ENCODE measurements at regions not wholly inside any gene's neighbourhood (a gene's known extent, or its start where the extent isn't known, plus 50 kb on each side); places are given as distances from the start of the nearest gene placed in this dataset.
"Not testable (repeated sequence)": the region's sequence is repeated elsewhere in the genome, so short reads cannot be mapped to it uniquely, and the experiment has no call there.

DNA sequence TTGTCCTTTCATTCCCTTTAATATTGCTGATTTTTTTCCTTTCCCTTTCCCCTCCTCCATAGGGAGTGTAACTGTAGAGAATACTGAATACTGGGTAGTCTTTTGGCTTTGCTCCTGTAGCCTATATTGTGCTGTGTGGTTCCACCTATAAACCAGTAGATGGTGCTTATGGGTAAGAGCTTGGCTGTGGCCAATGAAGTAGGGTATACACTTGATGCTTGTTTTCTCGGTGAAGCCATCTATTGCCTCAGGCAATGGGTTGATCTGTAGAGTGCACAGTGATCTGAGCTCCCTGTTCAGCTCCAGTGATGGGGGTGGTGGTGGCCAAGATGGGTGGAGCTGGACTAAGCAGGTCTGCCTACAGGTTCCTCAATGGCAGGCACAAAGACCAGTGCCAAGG lies 203.3 kb upstream of the IMPG1 start:
- no peak for DNase-seq

DNA sequence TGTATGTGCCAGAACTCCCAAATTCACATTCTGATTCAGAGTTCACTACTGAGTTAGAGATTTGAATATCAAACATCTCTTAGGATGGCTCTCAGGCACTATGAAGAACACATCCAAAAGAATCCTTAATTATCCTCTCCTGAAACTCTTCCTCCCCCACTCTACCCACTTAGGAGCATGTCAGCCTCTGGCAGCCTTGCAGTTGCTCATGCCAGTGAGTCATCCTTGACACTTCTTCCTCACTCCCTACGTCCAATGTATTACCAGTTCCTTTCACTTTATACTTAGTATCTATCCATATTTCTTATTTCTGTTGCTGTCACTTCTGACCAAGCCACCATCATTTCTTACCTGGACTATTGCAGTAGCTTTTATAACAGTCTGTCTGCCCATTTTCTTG lies 192.0 kb upstream of the IMPG1 start:
- no peak for DNase-seq

DNA sequence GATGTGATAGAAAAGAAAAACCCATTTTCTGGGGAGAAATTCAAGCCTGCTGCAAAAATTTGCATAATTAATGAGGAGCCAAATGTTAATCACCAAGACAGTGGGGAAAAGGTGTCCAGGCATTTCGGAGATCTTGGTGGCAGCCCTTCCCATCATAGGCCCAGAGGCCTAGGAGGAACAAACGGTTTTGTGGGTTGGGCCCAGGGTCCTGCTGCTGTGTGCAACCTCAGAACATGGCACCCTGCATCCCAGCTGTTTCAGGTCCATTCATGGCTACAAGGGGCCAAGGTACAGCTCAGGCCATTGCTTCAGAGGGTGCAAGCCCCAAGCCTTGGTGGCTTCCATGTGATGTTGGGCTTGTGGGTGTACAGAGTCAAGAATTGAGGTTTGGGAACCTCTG lies 189.8 kb upstream of the IMPG1 start:
- no peak for DNase-seq

DNA sequence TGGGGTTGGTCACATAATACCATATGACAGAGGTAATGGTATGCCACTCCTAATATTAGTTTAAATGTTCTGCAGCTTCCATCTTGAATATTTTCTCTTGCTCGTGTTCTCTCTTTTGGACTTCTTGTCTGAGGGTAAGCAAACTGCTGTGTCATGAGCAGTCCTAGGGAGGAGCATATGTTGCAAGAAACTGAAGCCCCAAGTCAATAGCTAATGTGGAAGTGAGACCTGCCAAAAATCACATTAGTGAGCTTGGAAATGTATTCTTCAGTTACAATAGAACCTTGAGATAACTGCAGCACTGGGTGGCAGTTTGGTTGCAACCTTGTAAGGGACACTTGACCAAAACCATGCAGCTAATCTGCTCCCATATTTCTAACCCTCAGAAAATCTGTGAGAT lies 178.2 kb upstream of the IMPG1 start:
- DNase-seq, result no peak

DNA sequence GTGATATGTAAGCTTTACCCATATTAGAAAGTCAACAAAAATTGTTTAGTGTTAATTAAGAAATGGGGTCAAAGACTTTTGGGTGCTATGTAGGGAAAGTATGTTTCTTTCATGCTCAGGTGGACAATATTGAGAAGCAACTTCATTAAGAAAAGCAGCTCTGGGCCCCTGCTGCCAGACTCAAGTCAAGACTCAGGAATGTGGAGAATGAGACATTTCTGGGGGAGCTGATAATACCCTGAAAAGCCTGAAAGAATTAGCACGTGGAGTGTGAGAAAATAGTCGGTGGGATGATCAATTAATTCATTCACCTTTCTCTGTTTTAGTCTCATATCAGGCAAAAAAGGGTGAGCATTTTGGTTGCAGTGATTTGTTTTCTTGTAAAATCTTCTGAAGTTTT lies 175.1 kb upstream of the IMPG1 start:
- DNase-seq, result no peak

DNA sequence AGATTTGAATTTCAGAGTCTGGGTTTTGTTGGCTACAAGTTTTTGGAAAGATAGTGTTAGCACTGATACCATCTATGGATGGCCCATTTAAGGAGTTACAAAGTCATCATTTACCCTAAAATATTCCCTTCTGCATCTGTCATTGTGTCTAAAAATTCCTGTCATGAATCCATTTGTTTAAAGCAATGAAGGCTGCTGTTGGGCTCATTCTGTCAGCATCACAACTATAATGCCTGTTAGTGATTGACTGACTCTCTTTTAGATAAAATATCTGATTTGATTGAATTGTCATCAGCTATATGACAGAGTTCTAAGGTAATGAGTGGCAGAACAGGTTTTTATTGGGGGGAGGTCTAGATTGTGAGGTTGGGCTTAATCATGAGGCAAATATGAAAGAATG lies 167.6 kb upstream of the IMPG1 start:
- no peak for DNase-seq

DNA sequence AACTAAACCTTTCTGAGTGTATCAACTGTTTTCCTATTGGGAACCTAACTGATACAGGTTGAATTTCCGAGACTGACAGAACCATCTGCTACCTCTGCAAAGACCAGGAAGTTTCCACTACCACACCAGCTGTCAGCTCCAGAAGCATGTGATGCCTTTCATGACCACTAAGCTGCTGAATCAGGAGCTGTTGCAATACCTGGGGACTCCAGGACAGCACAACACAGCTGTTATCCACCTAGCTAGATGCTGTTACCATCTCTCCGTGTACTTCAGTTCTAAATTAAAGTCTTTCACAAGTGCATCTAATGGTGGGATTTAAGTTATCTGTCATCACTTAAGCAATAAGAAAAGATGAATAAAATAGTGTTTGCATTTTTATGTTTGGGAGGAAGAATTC lies 158.2 kb upstream of the IMPG1 start:
- no peak for DNase-seq

DNA sequence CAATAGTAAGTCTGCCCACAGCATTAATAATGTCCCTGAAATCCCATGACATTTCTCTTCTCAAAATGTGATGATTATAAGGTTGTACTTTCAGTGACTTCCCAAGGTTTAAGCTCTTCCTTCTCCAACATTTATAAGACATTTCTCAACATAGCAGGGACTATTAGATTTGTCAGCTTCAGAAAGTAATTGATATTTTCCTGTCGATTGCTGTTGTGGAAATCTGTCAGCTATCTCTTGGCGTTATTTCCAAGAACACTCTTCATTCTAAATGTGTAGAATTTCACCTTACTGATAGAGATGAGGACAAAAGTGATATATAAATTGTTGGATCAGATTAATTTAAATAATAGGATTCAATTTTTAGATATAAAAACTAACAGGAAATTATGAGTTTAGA lies 149.7 kb upstream of the IMPG1 start:
- DNase-seq, result no peak

DNA sequence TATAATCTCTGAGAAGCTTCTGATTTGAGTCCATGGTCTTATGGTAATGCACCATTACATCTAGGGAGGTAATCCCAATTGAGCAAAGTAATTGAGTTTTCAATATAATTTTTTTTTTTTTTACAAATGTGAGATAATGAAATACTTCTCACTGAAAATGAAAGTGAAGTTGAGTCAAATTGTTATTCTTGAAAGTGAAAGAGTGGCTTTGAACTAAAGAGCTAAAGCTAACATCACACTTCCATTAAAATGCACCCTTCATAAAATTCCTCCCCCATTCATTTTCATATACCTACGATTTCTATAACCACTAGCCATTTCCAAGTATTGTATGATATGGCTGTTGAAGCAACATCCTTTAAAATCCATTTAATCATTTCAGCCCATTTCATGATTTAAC lies 149.1 kb upstream of the IMPG1 start:
- DNase-seq, result no peak

DNA sequence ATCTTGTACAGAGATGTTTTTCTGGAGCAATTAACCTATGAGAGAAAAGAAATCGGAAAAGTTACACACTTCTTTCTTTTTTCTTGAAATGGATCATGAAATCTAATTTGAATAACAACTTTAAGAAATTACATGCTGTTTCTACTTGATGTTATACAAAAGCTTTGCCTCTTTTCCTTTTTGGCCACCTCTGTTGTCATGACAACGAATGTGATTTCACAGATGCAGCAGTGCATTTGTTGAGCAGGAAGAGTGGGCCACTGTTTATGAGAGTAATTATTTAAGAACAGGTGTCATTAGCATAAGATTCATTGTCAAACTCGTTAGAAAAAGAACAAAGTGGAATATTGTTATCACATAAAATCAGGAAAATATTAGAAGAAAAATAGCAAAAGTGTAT lies 148.3 kb upstream of the IMPG1 start:
- DNase-seq, result peak; percentile 43

DNA sequence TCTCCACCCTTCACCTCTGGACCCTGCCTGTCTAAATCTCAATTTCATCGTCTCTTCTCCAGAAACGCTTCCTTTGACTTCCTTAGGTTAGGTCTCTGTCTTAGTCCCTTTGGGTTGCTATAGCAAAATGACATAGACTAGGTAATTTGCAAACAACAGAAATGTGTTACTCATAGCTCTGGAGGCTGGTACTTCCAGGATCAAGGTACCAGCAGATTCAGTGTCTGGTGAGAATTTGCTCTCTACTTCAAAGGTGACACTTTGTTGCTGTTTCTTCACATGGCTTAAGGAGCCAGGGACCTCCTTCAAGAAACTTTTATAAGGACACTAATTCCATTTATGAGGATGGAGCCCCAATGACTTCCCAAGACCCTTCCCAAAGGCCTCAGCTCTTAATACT lies 145.1 kb upstream of the IMPG1 start:
- no peak for DNase-seq

DNA sequence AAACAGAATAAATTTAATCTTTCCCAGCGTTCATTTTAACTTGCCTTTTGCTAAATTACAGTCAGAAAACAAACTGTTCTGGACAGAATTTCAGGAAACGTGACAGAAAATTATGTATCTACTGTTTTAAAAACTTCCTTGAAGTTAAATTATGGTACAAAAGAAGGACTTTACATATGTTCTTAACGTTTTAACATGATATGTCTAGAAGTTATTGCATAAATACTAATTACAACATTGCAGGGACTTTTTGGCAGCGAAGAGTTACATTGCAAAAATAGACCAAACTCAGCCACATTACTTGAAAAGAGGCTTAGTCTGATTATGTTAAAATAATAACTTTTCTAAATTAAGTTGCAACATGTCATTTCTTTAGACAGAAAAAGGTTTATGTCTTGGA lies 142.1 kb upstream of the IMPG1 start:
- DNase-seq, result no peak

DNA sequence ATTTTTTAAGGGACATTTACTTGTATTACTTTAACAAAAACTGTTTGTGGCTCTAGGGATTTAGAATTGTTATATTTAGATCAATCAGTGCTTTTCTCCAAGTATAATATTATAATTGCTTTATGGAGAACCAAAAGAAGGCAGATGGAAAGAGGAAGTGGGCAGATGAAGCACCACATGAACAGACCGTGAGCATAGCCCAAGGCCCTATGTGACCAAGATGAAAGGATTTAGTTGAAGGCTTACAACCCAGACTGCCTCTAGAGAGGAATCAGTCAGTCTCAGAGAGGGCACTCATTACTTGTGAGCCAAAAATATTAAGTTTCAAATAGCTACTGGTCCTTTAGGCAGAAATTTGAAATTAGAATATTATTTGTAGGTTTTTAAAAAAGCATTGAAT lies 102.3 kb upstream of the IMPG1 start:
- no peak for DNase-seq

DNA sequence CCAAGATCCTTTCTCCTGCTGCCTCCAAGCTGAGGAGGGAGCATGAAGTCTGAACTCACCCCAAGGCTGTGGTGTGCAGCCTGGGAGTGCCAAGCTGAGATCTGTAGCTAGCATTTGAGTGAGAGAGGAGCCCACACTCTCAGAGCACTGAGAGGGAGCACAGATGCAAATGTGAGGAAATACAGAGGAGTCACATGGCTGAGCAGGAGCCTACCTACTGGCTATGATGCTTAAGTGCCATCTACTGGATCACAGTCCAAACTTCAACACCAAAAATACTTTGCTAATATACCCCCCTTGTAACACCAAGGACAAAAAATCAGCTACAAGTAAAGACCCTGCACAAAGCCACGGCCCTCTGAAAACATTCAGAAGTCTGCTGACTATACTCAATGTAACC lies 94.4 kb upstream of the IMPG1 start:
- DNase-seq, result no peak

DNA sequence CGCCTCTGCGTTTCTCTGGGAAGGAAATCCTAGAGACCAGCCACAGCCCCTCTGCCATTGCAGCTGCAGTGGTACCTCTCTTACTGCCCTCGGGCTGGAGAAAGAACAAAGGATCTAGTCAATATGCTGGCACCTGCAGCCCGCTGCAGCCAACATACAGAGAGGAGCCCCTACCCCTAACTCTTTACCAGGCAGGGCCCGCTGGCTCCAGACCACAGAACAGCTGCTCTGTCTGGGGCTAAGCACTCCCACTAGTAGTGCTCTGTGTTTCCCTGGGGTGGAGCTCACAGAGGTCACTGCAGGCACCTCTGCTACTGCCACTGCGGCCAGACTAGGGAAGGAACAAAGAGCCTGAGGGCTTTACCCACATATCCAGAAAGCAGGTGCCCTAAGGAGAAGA lies 93.8 kb upstream of the IMPG1 start:
- no peak for DNase-seq

DNA sequence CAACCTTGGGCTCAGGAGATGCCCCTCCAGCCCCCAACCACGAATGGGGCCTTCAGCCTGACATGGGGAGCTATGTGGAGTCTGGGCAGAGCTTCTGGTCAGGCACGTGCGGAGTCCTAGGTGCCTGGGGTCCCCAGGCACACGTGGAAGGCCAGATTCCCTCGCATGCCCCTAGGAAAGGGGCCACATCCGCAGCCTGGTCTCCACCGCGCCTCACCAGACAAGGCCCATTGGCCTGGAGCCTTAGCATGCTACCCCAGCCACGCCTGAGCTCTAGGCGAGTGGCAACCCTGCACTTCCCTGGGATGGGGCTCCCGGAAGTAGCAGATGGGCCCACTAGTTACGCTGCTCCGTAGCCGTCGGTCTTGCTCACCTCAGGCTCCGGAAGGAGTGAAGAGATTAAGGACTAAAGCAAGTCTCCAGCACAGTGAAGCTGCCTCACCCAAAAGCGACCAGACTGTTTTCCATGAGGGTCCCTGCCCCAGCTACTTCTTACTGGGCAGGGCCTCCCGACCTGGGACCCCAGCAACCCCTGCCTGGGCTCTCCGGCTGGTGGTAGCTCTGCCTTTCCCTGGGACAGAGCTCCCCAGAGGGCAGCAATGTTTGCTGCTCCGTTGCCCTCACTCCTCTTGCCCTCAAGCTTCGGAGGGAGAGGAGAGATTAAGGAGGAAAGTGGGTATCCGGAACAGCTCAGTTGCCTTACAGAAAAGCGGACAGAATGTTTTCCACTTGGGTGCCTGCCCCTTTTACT lies 93.2 kb upstream of the IMPG1 start:
- DNase-seq, result no peak

DNA sequence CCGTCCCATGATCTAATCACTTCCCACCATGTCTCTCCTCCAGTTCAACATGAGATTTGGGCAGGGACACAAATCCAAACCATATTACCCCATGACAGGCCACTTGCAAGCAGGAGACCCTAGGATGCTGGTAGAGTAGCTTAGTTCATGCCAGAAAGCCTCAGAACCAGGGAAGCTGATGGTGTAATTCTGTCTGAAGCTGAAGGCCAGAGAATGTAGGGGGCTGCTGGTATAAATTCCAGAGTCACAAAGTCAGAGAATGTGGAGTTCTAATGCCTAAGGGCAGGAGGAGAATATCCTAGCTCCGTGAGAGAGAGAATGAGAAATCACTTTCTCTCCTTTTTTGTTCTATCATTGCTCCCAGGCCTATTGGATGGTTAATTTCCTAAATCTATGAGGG lies 90.3 kb upstream of the IMPG1 start:
- DNase-seq, result no peak

DNA sequence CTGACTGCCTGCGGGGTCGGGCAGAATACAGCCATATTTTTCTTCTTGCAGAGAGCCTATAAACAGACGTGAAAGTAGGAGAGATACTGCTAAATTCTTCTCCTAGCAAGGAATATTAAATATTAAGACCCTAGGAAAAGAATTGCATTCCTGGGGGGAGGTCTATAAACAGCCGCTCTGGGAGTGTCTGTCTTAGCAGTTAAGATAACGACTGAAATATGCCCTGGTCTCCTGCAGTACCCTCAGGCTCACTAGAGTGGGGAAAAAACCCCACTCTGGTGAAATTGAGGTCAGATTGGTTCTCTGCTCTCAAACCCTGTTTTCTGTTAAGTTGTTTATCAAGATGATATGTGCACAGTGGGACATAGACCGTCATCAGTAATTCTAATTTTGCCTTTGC lies 85.3 kb upstream of the IMPG1 start:
- not testable (repeated sequence) for DNase-seq

DNA sequence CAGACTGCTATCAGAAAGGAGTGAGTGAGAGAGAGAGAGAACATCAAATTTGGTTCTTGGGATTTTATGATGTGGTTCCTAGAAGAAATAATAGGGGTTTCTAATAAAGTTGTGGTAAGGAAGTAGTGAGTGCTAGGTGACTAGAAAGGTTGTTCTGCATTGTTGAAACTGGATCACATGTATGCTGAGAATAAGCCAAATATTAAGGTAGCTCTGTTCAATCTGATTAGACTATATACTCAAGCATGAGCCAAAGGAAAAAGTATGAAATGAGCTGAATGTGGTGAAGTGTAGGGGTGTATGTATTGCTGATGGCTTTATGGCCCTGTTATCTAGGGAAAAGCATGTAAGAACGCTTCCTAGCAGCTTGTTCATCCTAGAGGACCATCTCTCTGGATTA lies 63.0 kb upstream of the IMPG1 start:
- no peak for DNase-seq

DNA sequence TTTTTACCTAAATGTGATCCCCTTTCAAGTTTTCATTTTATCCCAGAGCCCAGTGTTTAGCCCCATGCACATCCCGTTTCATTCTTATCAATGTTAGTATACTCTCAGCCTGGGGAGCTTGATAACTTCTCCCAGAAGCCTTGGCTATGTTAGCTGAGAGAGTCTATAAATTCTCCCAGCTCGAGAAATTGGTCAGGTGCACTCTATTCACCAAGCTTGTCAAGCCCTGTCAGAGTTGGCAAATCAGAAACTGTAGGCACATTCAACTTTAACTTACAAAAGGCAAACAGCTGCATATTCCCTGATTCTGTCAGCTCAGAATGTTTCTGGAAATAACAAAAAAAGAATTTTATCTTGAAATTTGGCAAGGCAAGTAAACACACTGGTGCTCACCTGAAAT lies 62.2 kb upstream of the IMPG1 start:
- no peak for DNase-seq

DNA sequence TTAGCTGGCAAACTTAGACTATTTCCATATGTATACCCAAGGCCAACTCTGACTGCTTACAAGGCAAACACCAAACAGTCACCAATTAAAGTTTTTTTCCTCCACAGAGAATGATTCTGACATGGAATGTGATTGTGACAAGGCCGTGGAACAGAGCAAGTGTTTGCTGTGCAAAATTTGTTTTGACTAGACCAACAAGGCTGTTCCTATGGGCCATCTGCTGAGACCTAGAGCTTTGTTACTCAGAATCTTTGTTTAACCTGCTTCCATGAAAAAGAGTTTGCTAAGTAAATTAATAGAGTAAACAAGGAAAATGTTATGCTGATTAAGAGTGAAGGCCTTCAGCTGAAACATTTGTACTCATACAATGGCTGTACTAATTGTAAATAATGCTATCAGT lies 51.6 kb upstream of the IMPG1 start:
- no peak for DNase-seq
